ENCODE measurements at regions not wholly inside any gene's neighbourhood (a gene's known extent, or its start where the extent isn't known, plus 50 kb on each side); places are given as distances from the start of the nearest gene placed in this dataset.
"Not testable (repeated sequence)": the region's sequence is repeated elsewhere in the genome, so short reads cannot be mapped to it uniquely, and the experiment has no call there.

GRCh38 chr18:1075876-1076275, 171.2 kb downstream of the ADCYAP1 start:
- no peak overlapping the region for H3K27ac Mint-ChIP-seq
- DNase-seq (no peak), ATAC-seq (ENCODE audit: low read depth) (no peak)
- H3K9me3 Mint-ChIP-seq = no peaks in the 10 kb centered on the region
- H3K4me1 Mint-ChIP-seq = no peaks in the 10 kb centered on the region
- H3K27me3 Mint-ChIP-seq = no peaks in the 10 kb centered on the region
- H3K36me3 Mint-ChIP-seq = no peaks in the 10 kb centered on the region
- POLR2A ChIA-PET = no interaction called here
- H3K4me3 Mint-ChIP-seq = no peak overlapping the region

GRCh38 chr18:1078301-1078700, 173.6 kb downstream of the ADCYAP1 start:
- ATAC-seq (ENCODE audit: low read depth) = no peak

GRCh38 chr18:1083675-1084074, 179.0 kb downstream of the ADCYAP1 start:
- H3K4me1 Mint-ChIP-seq; ATAC-seq (ENCODE audit: low read depth); H3K4me3 Mint-ChIP-seq; H3K9me3 Mint-ChIP-seq; POLR2A ChIA-PET; H3K36me3 Mint-ChIP-seq; H3K27me3 Mint-ChIP-seq; DNase-seq; H3K27ac Mint-ChIP-seq: not testable (repeated sequence)

More at GRCh38 chr18:1078301-1078700, 173.6 kb downstream of the ADCYAP1 start:
- H3K27ac Mint-ChIP-seq = no peak overlapping the region
- no peaks in the 10 kb centered on the region for H3K4me1 Mint-ChIP-seq
- no peak for DNase-seq
- no peaks in the 10 kb centered on the region for H3K9me3 Mint-ChIP-seq
- no peaks in the 10 kb centered on the region for H3K27me3 Mint-ChIP-seq
- H3K4me3 Mint-ChIP-seq = no peak overlapping the region
- POLR2A ChIA-PET = no interaction called here
- H3K36me3 Mint-ChIP-seq = no peaks in the 10 kb centered on the region

GRCh38 chr18:1090758-1091157, 186.1 kb downstream of the ADCYAP1 start:
- ATAC-seq (ENCODE audit: low read depth) = no peak
- H3K4me1 Mint-ChIP-seq = no peaks in the 10 kb centered on the region
- H3K27ac Mint-ChIP-seq = no peak overlapping the region
- H3K4me3 Mint-ChIP-seq = no peak overlapping the region
- no peaks in the 10 kb centered on the region for H3K36me3 Mint-ChIP-seq
- DNase-seq = no peak
- POLR2A ChIA-PET = no interaction called here
- peaks cover 1% of the 10 kb centered on the region for H3K9me3 Mint-ChIP-seq
- no peaks in the 10 kb centered on the region for H3K27me3 Mint-ChIP-seq

GRCh38 chr18:1092228-1092627, 187.6 kb downstream of the ADCYAP1 start:
- ATAC-seq (ENCODE audit: low read depth) (no peak), DNase-seq (no peak)
- Mint-ChIP-seq H3K27me3 (no peaks in the 10 kb centered on the region), H3K4me3 (no peak overlapping the region), H3K4me1 (no peaks in the 10 kb centered on the region), H3K36me3 (no peaks in the 10 kb centered on the region), H3K9me3 (peaks cover 1% of the 10 kb centered on the region), H3K27ac (no peak overlapping the region)
- POLR2A ChIA-PET = no interaction called here

GRCh38 chr18:1094409-1094808, 189.7 kb downstream of the ADCYAP1 start:
- Mint-ChIP-seq H3K27me3 (no peaks in the 10 kb centered on the region), H3K4me3 (no peak overlapping the region), H3K27ac (no peak overlapping the region), H3K36me3 (no peaks in the 10 kb centered on the region), H3K9me3 (peaks cover 6% of the 10 kb centered on the region), H3K4me1 (no peaks in the 10 kb centered on the region)
- ATAC-seq (ENCODE audit: low read depth) = no peak
- POLR2A ChIA-PET = no interaction called here
- no peak for DNase-seq

- H3K27me3 Mint-ChIP-seq; DNase-seq; H3K4me1 Mint-ChIP-seq; ATAC-seq (ENCODE audit: low read depth); POLR2A ChIA-PET; H3K36me3 Mint-ChIP-seq; H3K4me3 Mint-ChIP-seq; H3K9me3 Mint-ChIP-seq; H3K27ac Mint-ChIP-seq: not testable (repeated sequence)
Measured at GRCh38 chr18:1097991-1098735, 193.5 kb downstream of the ADCYAP1 start.

GRCh38 chr18:1102848-1103247, 198.2 kb downstream of the ADCYAP1 start:
- Mint-ChIP-seq H3K27me3 (no peaks in the 10 kb centered on the region), H3K27ac (no peak overlapping the region), H3K4me3 (no peak overlapping the region), H3K4me1 (no peaks in the 10 kb centered on the region), H3K36me3 (no peaks in the 10 kb centered on the region), H3K9me3 (peaks cover 1% of the 10 kb centered on the region)
- POLR2A ChIA-PET = no interaction called here
- no peak for ATAC-seq (ENCODE audit: low read depth)
- DNase-seq = no peak

- no peak overlapping the region for H3K4me3 Mint-ChIP-seq
- H3K27ac Mint-ChIP-seq = no peak overlapping the region
- no peaks in the 10 kb centered on the region for H3K27me3 Mint-ChIP-seq
- POLR2A ChIA-PET = no interaction called here
- DNase-seq (no peak), ATAC-seq (ENCODE audit: low read depth) (no peak)
- no peaks in the 10 kb centered on the region for H3K36me3 Mint-ChIP-seq
- peaks cover 1% of the 10 kb centered on the region for H3K9me3 Mint-ChIP-seq
- no peaks in the 10 kb centered on the region for H3K4me1 Mint-ChIP-seq
Measured at GRCh38 chr18:1103537-1103936, 198.9 kb downstream of the ADCYAP1 start.

GRCh38 chr18:1104181-1104881, 199.7 kb downstream of the ADCYAP1 start:
- Mint-ChIP-seq H3K4me1 (no peaks in the 10 kb centered on the region), H3K27ac (no peak overlapping the region), H3K36me3 (no peaks in the 10 kb centered on the region), H3K4me3 (no peak overlapping the region), H3K9me3 (peaks cover 1% of the 10 kb centered on the region), H3K27me3 (no peaks in the 10 kb centered on the region)
- no peak for DNase-seq
- ATAC-seq (ENCODE audit: low read depth) = no peak
- POLR2A ChIA-PET = no interaction called here

GRCh38 chr18:1124495-1124894, 219.8 kb downstream of the ADCYAP1 start:
- Mint-ChIP-seq H3K9me3 (no peaks in the 10 kb centered on the region), H3K4me3 (no peak overlapping the region)
- no peak for ATAC-seq (ENCODE audit: low read depth)

GRCh38 chr18:1133541-1133940, 228.9 kb downstream of the ADCYAP1 start:
- H3K27ac Mint-ChIP-seq = no peak overlapping the region
- H3K4me3 Mint-ChIP-seq = no peak overlapping the region
- H3K9me3 Mint-ChIP-seq = peaks cover 2% of the 10 kb centered on the region
- H3K27me3 Mint-ChIP-seq = no peaks in the 10 kb centered on the region
- H3K4me1 Mint-ChIP-seq = no peaks in the 10 kb centered on the region
- H3K36me3 Mint-ChIP-seq = no peaks in the 10 kb centered on the region
- DNase-seq (no peak), ATAC-seq (ENCODE audit: low read depth) (no peak)
- POLR2A ChIA-PET = no interaction called here

More at GRCh38 chr18:1124495-1124894, 219.8 kb downstream of the ADCYAP1 start:
- POLR2A ChIA-PET = no interaction called here
- Mint-ChIP-seq H3K27ac (no peak overlapping the region), H3K27me3 (no peaks in the 10 kb centered on the region), H3K4me1 (no peaks in the 10 kb centered on the region), H3K36me3 (no peaks in the 10 kb centered on the region)
- no peak for DNase-seq

- no peaks in the 10 kb centered on the region for H3K36me3 Mint-ChIP-seq
- no peak overlapping the region for H3K27ac Mint-ChIP-seq
- POLR2A ChIA-PET = no interaction called here
- ATAC-seq (ENCODE audit: low read depth) (no peak), DNase-seq (no peak)
- no peaks in the 10 kb centered on the region for H3K27me3 Mint-ChIP-seq
- H3K4me3 Mint-ChIP-seq = no peak overlapping the region
- peaks cover 15% of the 10 kb centered on the region for H3K9me3 Mint-ChIP-seq
- no peaks in the 10 kb centered on the region for H3K4me1 Mint-ChIP-seq
Measured at GRCh38 chr18:1147730-1148129, 243.1 kb downstream of the ADCYAP1 start.

- DNase-seq = no peak
- Mint-ChIP-seq H3K27me3 (no peaks in the 10 kb centered on the region), H3K9me3 (peaks cover 15% of the 10 kb centered on the region), H3K4me3 (no peak overlapping the region), H3K27ac (no peak overlapping the region), H3K4me1 (no peaks in the 10 kb centered on the region), H3K36me3 (no peaks in the 10 kb centered on the region)
- no peak for ATAC-seq (ENCODE audit: low read depth)
- POLR2A ChIA-PET = no interaction called here
Measured at GRCh38 chr18:1149709-1150108, 245.0 kb downstream of the ADCYAP1 start.

Measured in activated naive CD8-positive, alpha-beta T cell treated with anti-CD3 and anti-CD28 coated beads, Interleukin-2, amount 10 ng/mL, durations not matched to agents 7 days and 5 days (primary cell).